PC-9 (cell line): ENCODE measurements at regions not wholly inside any gene's neighbourhood (a gene's known extent, or its start where the extent isn't known, plus 50 kb on each side); places are given as distances from the start of the nearest gene placed in this dataset.

Experiments
- CTCF ChIP-seq: fragments of 200-600 bp; sonication (generic); conservative IDR thresholded peaks from 2 replicates; pipeline ENCODE4 v1.6.1; 2017; ENCODE audit warnings: mixed run types, antibody characterized with exemption, mild to moderate bottlenecking, moderate library complexity
- EZH2 ChIP-seq: fragments of 200-600 bp; sonication (generic); IDR thresholded peaks from 2 replicates; pipeline ENCODE4 v1.8.0; 2017; ENCODE audit warnings: antibody characterized with exemption, low read depth

- TF ChIP-seq CTCF (no peak), EZH2 (no peak)
Measured at GRCh38 chr4:72205831-72206230, 174.0 kb downstream of the NPFFR2 start.
